ENCODE measurements at regions not wholly inside any gene's neighbourhood (a gene's known extent, or its start where the extent isn't known, plus 50 kb on each side); places are given as distances from the start of the nearest gene placed in this dataset.

DNA sequence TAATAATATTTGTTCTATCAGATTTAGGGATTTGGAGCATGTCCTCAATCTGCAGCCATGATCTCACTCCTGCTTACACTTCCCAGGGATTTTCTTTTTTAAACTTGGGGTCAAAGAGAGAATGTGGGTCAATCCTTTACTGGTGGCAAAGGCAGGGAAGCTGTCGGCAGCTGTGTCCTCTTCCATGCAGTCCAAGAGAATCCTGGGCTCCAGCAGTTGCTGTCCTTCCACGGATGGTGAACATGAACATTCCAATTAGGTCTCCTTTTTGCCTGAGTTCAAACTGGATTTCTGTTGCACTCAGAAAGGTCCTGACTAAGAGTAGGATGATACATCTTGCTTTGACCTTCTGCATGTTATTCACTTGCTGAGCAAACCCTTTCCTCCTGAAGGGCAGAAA, 73.9 kb downstream of the ARL6IP4 start:
- Histone ChIP-seq H3K9me3 (ENCODE audit: insufficient read depth in 2 of 2, low read depth in 1 of 2, low read length in 1 of 2) (no peaks in the 10 kb centered on the region), H2BK15ac (ENCODE audit: low read length) (no peak overlapping the region), H3K27ac (ENCODE audit: low read depth, low read length) (no peak overlapping the region), H3K23ac (ENCODE audit: insufficient read length) (no peak overlapping the region), H3K14ac (ENCODE audit: insufficient read length) (no peak overlapping the region), H3K4me2 (ENCODE audit: insufficient read depth in 1 of 2, low read depth in 2 of 2, low read length in 2 of 2) (no peak overlapping the region), H3K27me3 (replicated peaks in 1 of 4; ENCODE audit: control insufficient read depth in 3 of 4, extremely low read depth in 1 of 4, insufficient read depth in 3 of 4, low read length in 3 of 4) (no peaks in the 10 kb centered on the region; a peak in 1 of 7 replicates), H3K4ac (replicated peaks; ENCODE audit: insufficient read length, low read depth, low read length) (no peak overlapping the region), H2AFZ (ENCODE audit: low read length) (no peak overlapping the region), H2BK12ac (ENCODE audit: low read depth, low read length) (no peak overlapping the region), H3K23me2 (ENCODE audit: low read depth, low read length) (no peaks in the 10 kb centered on the region), H2BK120ac (replicated peaks; ENCODE audit: low read depth, low read length) (no peak overlapping the region), H2AK5ac (ENCODE audit: low read depth, low read length) (no peak overlapping the region), H3K56ac (replicated peaks; ENCODE audit: insufficient read length, low read depth, low read length) (no peak overlapping the region), H3K36me3 (ENCODE audit: control insufficient read depth in 2 of 4, insufficient read depth in 4 of 4, low read length in 3 of 4) (no peaks in the 10 kb centered on the region), H4K20me1 (replicated peaks in 1 of 2; ENCODE audit: control insufficient read depth in 1 of 2, insufficient read depth in 2 of 2, low read length in 2 of 2) (peaks cover 0 to 4% of the 10 kb centered on the region in 2 experiments), H3K4me1 (replicated peaks in 1 of 4; ENCODE audit: control insufficient read depth in 3 of 4, insufficient read depth in 4 of 4, low read length in 3 of 4) (no peaks in the 10 kb centered on the region), H3K18ac (ENCODE audit: extremely low read depth, low read length) (no peak overlapping the region), H4K8ac (ENCODE audit: extremely low read depth, insufficient read depth, low read length) (no peak overlapping the region), H2BK20ac (ENCODE audit: low read length) (no peak overlapping the region), H3K79me2 (ENCODE audit: control insufficient read depth in 1 of 2, insufficient read depth in 2 of 2, low read length in 2 of 2) (no peaks in the 10 kb centered on the region), H4K5ac (ENCODE audit: insufficient read length, low read depth, low read length) (no peak overlapping the region), H3K4me3 (ENCODE audit: extremely low read depth in 1 of 4, insufficient read depth in 2 of 4, low read depth in 3 of 4, low read length in 4 of 4) (no peak overlapping the region), H3K9ac (replicated peaks in 1 of 4; ENCODE audit: extremely low read depth in 1 of 4, low read depth in 3 of 4, low read length in 3 of 4) (no peak overlapping the region), H3K79me1 (ENCODE audit: low read depth, low read length) (no peaks in the 10 kb centered on the region), H4K91ac (replicated peaks; ENCODE audit: insufficient read length, low read length) (no peak overlapping the region), H2BK5ac (ENCODE audit: low read depth, low read length) (no peak overlapping the region)
- DNase-seq (ENCODE audit: low read depth in 1 of 2, low spot score in 2 of 2) (no peak), FAIRE-seq (no peak)
- WGBS, 2 experiments (ENCODE audit: extremely low coverage in 1 of 2, insufficient coverage in 1 of 2, insufficient read length in 1 of 2, insufficient replicate concordance in 2 of 2, low coverage in 1 of 2, low lambda C conversion rate in 2 of 2, missing lambda C conversion rate in 1 of 2), result 84% methylated on average over 2 of the region's 2 CpGs; no CpG with 5 or more reads in 1 of the 2 experiments
- ChIA-PET POLR2A (ENCODE audit: partially characterized antibody) (no interaction called here), CTCF (ENCODE audit: partially characterized antibody) (interaction anchor here (1.3 to 2.3 kb wide), 3 partner anchors 9 to 51 kb away, joined by 4 to 14 read pairs (median 5); no protein-coding TSS in a partner anchor)
- TF ChIP-seq EGR1 (IDR thresholded peaks at IDR 0.05; ENCODE audit: borderline replicate concordance, low read depth, low read length) (no peak), KDM1A (IDR thresholded peaks at IDR 0.05; ENCODE audit: borderline replicate concordance, low read length) (no peak), CHD2 (IDR thresholded peaks at IDR 0.05; ENCODE audit: low read length) (no peak), RNF2 (IDR thresholded peaks at IDR 0.05; ENCODE audit: borderline replicate concordance, low read depth, low read length, missing control alignments, poor library complexity, severe bottlenecking) (no peak), BACH1 (IDR thresholded peaks at IDR 0.05; ENCODE audit: low read length) (no peak), SUZ12 (IDR thresholded peaks at IDR 0.05; ENCODE audit: low read length) (no peak), TAF1 (IDR thresholded peaks at IDR 0.05; ENCODE audit: low read depth, low read length) (no peak), SIRT6 (IDR thresholded peaks at IDR 0.05; ENCODE audit: low read length) (no peak), RFX5 (IDR thresholded peaks at IDR 0.05; ENCODE audit: borderline replicate concordance, low read depth, low read length) (no peak), POLR2AphosphoS5 (IDR thresholded peaks at IDR 0.05; ENCODE audit: low read depth, low read length) (no peak), HDAC2 (IDR thresholded peaks at IDR 0.05; ENCODE audit: borderline replicate concordance in 1 of 2, low read depth in 2 of 2, low read length in 2 of 2) (no peak), SP2 (IDR thresholded peaks at IDR 0.05; ENCODE audit: low read length) (no peak), BRCA1 (IDR thresholded peaks at IDR 0.05; ENCODE audit: low read depth, low read length) (no peak), MAX (IDR thresholded peaks at IDR 0.05) (no peak), RAD21 (IDR thresholded peaks at IDR 0.05 in 1 of 2, conservative IDR thresholded peaks at IDR 0.05 in 1 of 2; ENCODE audit: low read depth in 2 of 2, low read length in 2 of 2) (no peak)
